ENCODE measurements at regions not wholly inside any gene's neighbourhood (a gene's known extent, or its start where the extent isn't known, plus 50 kb on each side); places are given as distances from the start of the nearest gene placed in this dataset.

DNA sequence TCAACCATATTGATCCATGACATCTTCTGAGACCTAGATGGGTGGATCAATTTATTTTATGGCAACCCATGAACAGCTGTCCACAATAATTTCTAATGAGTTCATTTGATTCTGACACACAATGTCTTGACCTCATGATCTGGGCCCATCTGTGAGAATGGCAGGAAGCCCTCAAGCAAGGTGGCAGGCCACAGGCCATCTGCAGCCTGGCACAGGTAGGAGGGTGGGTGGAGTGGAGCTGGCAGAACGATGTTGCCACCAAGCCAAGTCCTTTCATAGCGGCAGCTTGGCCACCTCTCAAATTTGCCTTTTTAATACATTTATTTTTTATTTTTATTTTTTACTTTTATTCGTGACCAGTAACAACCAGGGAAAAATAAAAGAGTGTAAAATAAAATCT, 1181.6 kb upstream of the SORCS1 start:
- no peak overlapping the region for H3K4me3 ChIP-seq (ENCODE audit: low read length, poor library complexity, severe bottlenecking)
- H3K79me2 ChIP-seq (ENCODE audit: insufficient read depth, low read length), result no peaks in the 10 kb centered on the region
- no peaks in the 10 kb centered on the region for H3K4me1 ChIP-seq (ENCODE audit: insufficient read depth, low read length, poor library complexity, severe bottlenecking)
- H3K9me2 ChIP-seq (replicated peaks; ENCODE audit: low read depth, low read length), result no peaks in the 10 kb centered on the region
- H3F3A ChIP-seq (ENCODE audit: low read depth), result no peaks in the 10 kb centered on the region
- no peak overlapping the region for H2AFZ ChIP-seq (ENCODE audit: low read length)
- H4K20me1 ChIP-seq (ENCODE audit: insufficient read depth, low read length, poor library complexity, severe bottlenecking), result no peaks in the 10 kb centered on the region
- H3K27me3 ChIP-seq (ENCODE audit: insufficient read depth, low read length, poor library complexity, severe bottlenecking), result no peaks in the 10 kb centered on the region
- H3K36me3 ChIP-seq (ENCODE audit: insufficient read depth, low read length), result no peaks in the 10 kb centered on the region
- 0 out of 2 replicates have a peak, but pooled peaks cover 3% of the 10 kb centered on the region for H3K9me3 ChIP-seq (ENCODE audit: insufficient read depth, low read depth, low read length)
- TF ChIP-seq CTCF (conservative IDR thresholded peaks at IDR 0.05; ENCODE audit: low read length), result no peak
- no peak for TF ChIP-seq EZH2phosphoT487 (IDR thresholded peaks at IDR 0.05; ENCODE audit: borderline replicate concordance)
- no peak overlapping the region for H3K4me2 ChIP-seq (ENCODE audit: low read depth, low read length, poor library complexity, severe bottlenecking)
- no peak overlapping the region for H3K9ac ChIP-seq (ENCODE audit: low read depth, low read length, poor library complexity, severe bottlenecking)

DNA sequence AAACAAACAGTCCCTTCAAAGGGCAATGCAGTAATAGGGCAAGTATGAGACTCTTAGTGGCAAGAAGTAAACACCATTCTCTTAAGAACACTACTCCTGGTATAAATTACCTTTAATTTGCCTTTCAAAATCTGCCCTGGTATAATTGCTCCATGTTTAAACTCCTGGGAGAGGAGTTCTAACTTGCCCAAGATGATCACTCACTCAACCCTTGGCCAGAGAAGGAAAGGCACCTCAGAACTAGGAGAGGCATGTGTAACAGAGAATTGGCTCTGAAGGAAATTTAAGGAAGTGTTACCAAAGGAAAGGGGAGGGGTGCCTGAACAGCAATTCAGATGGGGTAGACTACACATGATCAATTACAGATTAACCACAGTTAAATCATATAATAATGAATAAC, 1173.6 kb upstream of the SORCS1 start:
- no peak overlapping the region for H3K4me3 ChIP-seq (ENCODE audit: low read length, poor library complexity, severe bottlenecking)
- no peaks in the 10 kb centered on the region for H3F3A ChIP-seq (ENCODE audit: low read depth)
- no peak overlapping the region for H3K4me2 ChIP-seq (ENCODE audit: low read depth, low read length, poor library complexity, severe bottlenecking)
- no peaks in the 10 kb centered on the region for H3K9me3 ChIP-seq (ENCODE audit: insufficient read depth, low read depth, low read length)
- no peak overlapping the region for H3K9ac ChIP-seq (ENCODE audit: low read depth, low read length, poor library complexity, severe bottlenecking)
- H3K9me2 ChIP-seq (replicated peaks; ENCODE audit: low read depth, low read length), result no peaks in the 10 kb centered on the region
- no peaks in the 10 kb centered on the region for H3K4me1 ChIP-seq (ENCODE audit: insufficient read depth, low read length, poor library complexity, severe bottlenecking)
- no peaks in the 10 kb centered on the region for H4K20me1 ChIP-seq (ENCODE audit: insufficient read depth, low read length, poor library complexity, severe bottlenecking)
- H2AFZ ChIP-seq (ENCODE audit: low read length), result no peak overlapping the region
- no peak for TF ChIP-seq EZH2phosphoT487 (IDR thresholded peaks at IDR 0.05; ENCODE audit: borderline replicate concordance)
- TF ChIP-seq CTCF (conservative IDR thresholded peaks at IDR 0.05; ENCODE audit: low read length), result no peak
- H3K79me2 ChIP-seq (ENCODE audit: insufficient read depth, low read length), result no peaks in the 10 kb centered on the region
- no peaks in the 10 kb centered on the region for H3K36me3 ChIP-seq (ENCODE audit: insufficient read depth, low read length)
- H3K27me3 ChIP-seq (ENCODE audit: insufficient read depth, low read length, poor library complexity, severe bottlenecking), result no peaks in the 10 kb centered on the region

DNA sequence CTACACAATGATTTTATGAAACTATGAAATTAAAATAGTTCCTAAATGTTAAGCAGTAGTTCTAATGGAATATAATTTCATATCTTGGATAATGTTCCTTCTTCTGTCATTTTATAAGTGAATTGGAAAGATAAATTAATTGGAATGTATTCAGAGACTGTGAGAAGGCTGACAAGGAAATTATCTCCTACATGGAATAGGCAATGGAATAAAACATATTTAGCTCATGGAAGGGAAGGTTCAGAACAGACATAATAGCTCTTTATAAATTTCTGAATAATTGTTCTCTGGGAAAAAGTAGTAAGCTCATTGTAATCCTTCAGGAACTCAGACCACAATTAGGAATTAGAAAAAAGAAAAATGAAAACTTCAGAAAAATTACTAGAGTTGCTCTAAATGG, 1172.3 kb upstream of the SORCS1 start:
- H3K36me3 ChIP-seq (ENCODE audit: insufficient read depth, low read length), result no peaks in the 10 kb centered on the region
- H3K4me3 ChIP-seq (ENCODE audit: low read length, poor library complexity, severe bottlenecking), result no peak overlapping the region
- H3K27me3 ChIP-seq (ENCODE audit: insufficient read depth, low read length, poor library complexity, severe bottlenecking), result no peaks in the 10 kb centered on the region
- no peaks in the 10 kb centered on the region for H3K9me2 ChIP-seq (replicated peaks; ENCODE audit: low read depth, low read length)
- H3K4me2 ChIP-seq (ENCODE audit: low read depth, low read length, poor library complexity, severe bottlenecking), result no peak overlapping the region
- H3K9me3 ChIP-seq (ENCODE audit: insufficient read depth, low read depth, low read length), result no peaks in the 10 kb centered on the region
- TF ChIP-seq EZH2phosphoT487 (IDR thresholded peaks at IDR 0.05; ENCODE audit: borderline replicate concordance), result no peak
- TF ChIP-seq CTCF (conservative IDR thresholded peaks at IDR 0.05; ENCODE audit: low read length), result no peak
- no peak overlapping the region for H2AFZ ChIP-seq (ENCODE audit: low read length)
- H3K9ac ChIP-seq (ENCODE audit: low read depth, low read length, poor library complexity, severe bottlenecking), result no peak overlapping the region
- no peaks in the 10 kb centered on the region for H3K79me2 ChIP-seq (ENCODE audit: insufficient read depth, low read length)
- no peaks in the 10 kb centered on the region for H4K20me1 ChIP-seq (ENCODE audit: insufficient read depth, low read length, poor library complexity, severe bottlenecking)
- H3F3A ChIP-seq (ENCODE audit: low read depth), result no peaks in the 10 kb centered on the region
- H3K4me1 ChIP-seq (ENCODE audit: insufficient read depth, low read length, poor library complexity, severe bottlenecking), result no peaks in the 10 kb centered on the region

All from Loucy (cell line).